Limb (tissue), 2 donors: ENCODE measurements at regions not wholly inside any gene's neighbourhood (a gene's known extent, or its start where the extent isn't known, plus 50 kb on each side); places are given as distances from the start of the nearest gene placed in this dataset.

Experiments used
- DNase-seq, 2 donors: peaks; one replicate each; pipeline ENCODE4 v3.0.0-alpha.2; 2016; ENCODE audit errors: extremely low spot score in 2 of 2

DNA sequence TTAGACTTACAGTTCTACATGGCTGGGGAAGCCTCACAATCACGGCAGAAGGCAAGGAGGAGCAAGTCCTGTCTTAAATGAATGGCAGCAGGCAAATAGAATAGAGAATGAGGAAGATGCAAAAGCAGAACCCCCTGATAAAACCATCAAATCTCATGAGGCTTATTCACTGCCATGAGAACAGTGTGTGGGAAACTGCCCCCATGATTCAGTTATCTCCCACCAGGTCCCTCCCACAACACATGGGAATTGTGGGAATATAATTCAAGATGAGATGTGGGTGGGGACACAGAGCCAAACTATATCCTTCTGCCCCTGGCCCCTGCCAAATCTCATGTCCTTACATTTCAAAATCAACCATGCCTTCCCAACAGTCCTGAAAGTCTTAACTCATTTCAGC is 367.1 kb downstream of the MED10 start:
- no peak for DNase-seq

GRCh38 chr5:6006838-6007314 is 371.5 kb downstream of the MED10 start:
- no peak for DNase-seq

GRCh38 chr5:6003040-6003825 is 375.1 kb downstream of the MED10 start:
- no peak for DNase-seq

DNA sequence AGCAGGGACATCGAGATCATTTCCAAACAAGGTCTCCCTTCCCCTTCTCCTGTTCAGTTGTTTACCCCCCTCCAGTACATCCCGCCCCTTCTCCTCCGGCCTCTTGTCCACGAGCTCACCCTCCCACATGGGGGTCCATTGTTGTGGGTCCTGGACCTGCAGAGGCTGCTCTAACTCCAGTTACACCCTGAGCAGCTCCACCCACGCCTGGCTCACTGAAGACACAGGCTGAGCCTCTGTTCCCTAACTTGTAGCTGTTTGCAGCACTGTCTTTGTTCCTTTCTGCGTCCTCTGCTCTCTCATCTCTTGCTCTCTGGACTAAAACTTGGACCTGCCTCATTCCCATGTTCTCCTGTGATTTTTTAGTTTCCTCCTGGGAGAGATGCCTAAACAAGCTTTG is 377.5 kb downstream of the MED10 start:
- DNase-seq = no peak

DNA sequence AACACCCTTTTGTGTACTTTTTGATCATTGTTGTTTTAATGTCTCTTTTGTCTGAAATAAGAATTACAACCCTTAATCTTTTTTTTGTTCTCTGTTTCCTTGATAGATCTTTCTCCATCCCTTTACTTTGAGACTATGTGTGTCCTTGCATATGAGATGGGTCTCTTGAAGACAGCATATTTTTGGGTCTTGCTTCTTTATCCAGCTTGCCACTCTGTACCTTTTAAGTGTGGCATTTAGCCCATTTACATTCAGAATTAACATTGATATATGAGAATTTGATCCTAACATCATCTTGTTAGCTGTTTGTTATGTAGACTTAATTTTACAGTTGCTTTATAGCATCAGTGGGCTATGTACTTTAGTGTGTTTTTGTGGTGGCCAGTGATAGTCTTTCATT is 382.5 kb downstream of the MED10 start:
- DNase-seq = no peak

- no peak for DNase-seq
Measured at GRCh38 chr5:5986492-5987178, 391.7 kb downstream of the MED10 start.

DNA sequence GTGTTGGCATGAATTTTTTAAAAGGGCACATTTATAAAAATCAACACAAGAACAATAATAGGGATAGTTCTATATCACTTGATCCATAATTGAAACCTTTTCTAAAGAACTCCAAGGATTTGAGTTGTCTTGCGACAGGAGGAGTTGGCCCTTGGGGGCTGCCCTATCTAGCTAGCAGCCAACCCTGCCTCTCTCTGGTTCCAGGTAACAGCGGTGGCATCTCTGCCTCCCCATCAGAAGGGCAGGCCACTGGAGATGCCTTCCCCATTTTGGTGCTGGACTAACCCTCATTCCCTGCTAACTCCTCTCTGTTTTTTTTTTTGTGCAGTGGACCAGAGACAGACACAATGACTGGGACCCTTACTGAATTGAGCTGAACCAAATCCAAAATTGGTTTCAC is 393.0 kb downstream of the MED10 start:
- DNase-seq = no peak

GRCh38 chr5:5983261-5983980 is 394.9 kb downstream of the MED10 start:
- DNase-seq = no peak

- no peak for DNase-seq
Measured at GRCh38 chr5:5981562-5981961, 396.8 kb downstream of the MED10 start.

- DNase-seq = no peak
Measured at GRCh38 chr5:5980538-5980895, 397.8 kb downstream of the MED10 start.

GRCh38 chr5:5979761-5980537 is 398.4 kb downstream of the MED10 start:
- no peak for DNase-seq

DNA sequence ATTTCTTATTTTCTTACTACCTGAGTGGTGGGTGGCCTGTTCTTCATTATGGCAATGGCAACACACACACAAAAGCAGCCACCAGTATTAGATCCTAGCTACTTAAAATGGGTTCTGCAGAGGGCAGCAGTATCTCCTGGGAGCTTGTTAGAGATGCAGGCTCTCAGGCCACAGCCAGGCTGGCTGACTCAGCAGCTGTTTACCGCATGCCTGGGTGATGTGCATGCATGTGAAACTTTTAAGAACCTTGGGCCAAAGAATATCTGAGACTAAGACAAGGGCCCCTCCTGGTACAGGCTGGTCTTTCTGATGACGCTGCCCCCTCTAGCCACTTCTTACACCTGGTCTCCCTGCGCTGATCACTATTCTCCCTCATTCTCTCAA is 399.0 kb downstream of the MED10 start:
- DNase-seq = no peak

- DNase-seq = no peak
Measured at GRCh38 chr5:5978501-5979376, 399.6 kb downstream of the MED10 start.

- DNase-seq = no peak
Measured at GRCh38 chr5:5971203-5971602, 407.1 kb downstream of the MED10 start.

DNA sequence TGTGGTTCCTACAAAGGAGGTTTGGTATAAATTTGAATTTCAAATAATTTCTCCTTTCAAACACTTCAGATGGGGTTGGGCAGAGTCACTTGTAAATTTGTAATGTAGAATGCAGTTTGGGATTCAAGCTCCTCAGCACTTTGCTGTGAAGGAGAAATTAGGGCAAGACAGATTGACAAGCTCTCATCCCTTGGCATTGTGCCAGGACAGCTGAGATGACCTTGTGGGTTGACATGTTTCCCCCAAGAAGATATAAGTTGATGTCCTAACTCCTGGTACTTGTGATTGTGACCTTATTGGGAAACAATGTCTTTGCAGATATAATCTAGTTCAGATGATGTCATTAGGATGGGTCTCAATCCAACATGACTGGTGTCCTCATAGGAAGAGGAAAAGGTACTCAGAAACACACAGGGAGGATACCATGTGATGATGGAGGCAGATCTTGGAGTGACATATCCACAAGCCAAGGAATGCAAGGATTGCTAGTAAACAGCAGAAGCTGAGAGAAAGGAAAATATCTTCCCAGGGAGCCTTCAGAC is 408.3 kb downstream of the MED10 start:
- no peak for DNase-seq

DNA sequence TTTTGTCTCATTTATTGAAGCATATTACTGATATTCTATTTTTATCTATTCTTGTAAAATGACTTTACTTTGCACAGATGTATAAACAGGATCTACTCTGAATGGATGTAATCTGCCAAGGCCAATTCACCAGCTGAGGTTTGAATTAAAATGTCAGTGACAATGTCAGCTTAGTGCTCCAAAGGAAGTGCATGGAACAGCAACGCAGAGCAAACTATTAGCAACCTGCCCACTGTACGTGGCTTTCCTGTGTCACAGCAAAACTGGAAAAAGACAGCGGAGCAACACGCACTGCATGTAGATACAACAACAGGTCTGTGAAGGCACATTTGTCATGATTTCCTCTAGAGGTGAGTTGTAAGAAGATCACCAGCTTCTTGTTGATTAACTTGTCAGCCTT is 409.4 kb downstream of the MED10 start:
- no peak for DNase-seq

GRCh38 chr5:5967944-5968343 is 410.4 kb downstream of the MED10 start:
- no peak for DNase-seq

DNA sequence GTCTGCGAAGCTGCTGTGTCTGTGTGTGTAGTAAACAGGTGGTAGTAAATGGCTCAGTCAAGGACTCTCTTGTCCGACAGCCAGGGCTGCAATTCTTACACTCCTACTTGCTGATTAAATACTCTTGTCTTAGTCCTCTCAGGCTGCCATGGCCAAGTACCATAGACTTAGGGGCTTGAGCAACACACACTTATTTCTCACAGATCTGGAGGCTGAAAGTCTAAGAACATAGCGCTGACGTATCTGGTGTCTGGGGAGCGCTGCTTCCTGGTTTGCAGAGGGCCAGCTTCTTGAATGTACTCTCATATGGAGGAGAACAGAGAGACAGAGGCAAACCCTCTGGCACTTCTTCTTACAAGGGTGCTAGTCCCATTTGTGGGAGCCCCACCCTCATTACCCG is 411.0 kb downstream of the MED10 start:
- no peak for DNase-seq

DNA sequence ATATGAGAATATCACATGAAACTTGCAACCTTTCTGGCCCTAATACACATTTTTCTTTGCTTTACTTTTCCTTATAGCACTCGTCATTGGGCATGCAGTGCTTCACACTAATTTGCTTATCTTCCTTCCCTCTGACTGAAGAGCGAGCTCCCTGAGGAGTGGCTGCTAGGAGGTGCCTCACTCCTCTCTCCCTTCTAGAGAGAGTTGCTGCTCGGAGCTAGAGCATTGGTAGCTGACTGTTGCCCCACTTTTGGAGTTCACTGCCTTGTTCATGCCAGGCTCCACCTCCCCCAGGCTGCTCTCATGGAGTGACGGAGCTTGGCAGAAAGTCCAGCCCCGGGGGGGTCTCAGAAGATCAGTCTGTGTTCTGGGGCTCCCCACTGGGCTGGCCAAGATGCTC is 413.2 kb downstream of the MED10 start:
- DNase-seq = no peak

DNA sequence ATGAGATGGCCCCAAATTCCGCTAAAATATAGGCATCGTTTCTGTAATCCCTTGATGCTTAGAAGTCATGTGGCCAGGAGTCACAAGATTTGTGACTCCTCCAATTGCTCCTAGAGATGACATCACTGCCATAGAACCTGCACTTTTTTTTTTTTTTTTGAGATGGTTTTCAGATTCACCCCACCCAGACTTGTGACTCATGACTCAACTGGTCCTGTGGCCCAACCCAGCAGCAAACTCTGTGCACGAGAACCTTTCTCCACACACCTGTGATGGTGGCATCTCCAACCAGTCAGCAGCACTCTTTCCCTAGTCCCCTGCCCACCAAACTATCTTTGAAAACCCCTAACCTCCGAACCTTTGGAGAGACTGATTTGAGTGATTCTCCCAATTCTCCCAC is 414.0 kb downstream of the MED10 start:
- DNase-seq = no peak
